Vagina (tissue), 2 donors: ENCODE measurements at regions not wholly inside any gene's neighbourhood (a gene's known extent, or its start where the extent isn't known, plus 50 kb on each side); places are given as distances from the start of the nearest gene placed in this dataset.

Experiments
- DNase-seq, 2 donors: peaks; one replicate each; pipeline ENCODE4 v3.0.0-alpha.2; 2017; ENCODE audit errors: extremely low spot score in 2 of 2
- H3K27ac ChIP-seq: fragments of 200-600 bp; sonication (generic); one replicate; pipeline ENCODE4 v1.5.1; 2019
- H3K27me3 ChIP-seq: fragments of 200-600 bp; sonication (generic); one replicate; pipeline ENCODE4 v1.5.1; 2019
- H3K36me3 ChIP-seq, 2 donors: fragments of 200-600 bp; sonication (generic); one replicate each; pipeline ENCODE4 v1.5.1; 2017 to 2019
- H3K4me1 ChIP-seq: fragments of 200-600 bp; sonication (generic); one replicate; pipeline ENCODE4 v1.5.1; 2019
- H3K4me3 ChIP-seq, 2 donors: fragments of 200-600 bp; sonication (generic); 1 replicate in 1 of 2; 2 replicates in 1 of 2; pipeline ENCODE4 v1.5.1; 2016 to 2019
- H3K9me3 ChIP-seq: fragments of 200-600 bp; sonication (generic); one replicate; pipeline ENCODE4 v1.5.1; 2019
- CTCF ChIP-seq, 3 experiments: fragments of 450-650 bp in 2 of 3; fragments of 200-600 bp in 1 of 3; sonication (generic) in 1 of 3; IDR thresholded peaks; one replicate each; pipeline ENCODE4 v1.5.1; 2017 to 2019; ENCODE audit warnings: antibody characterized with exemption in 3 of 3, mild to moderate bottlenecking in 2 of 3, moderate library complexity in 2 of 3
- POLR2A ChIP-seq, 2 donors: fragments of 450-650 bp; IDR thresholded peaks; one replicate each; pipeline ENCODE4 v1.6.1; 2017; ENCODE audit warnings: antibody characterized with exemption in 2 of 2, mild to moderate bottlenecking in 2 of 2, moderate library complexity in 2 of 2
- POLR2AphosphoS5 ChIP-seq, 2 donors: sonication (generic); formaldehyde crosslinking; IDR thresholded peaks; one replicate each; pipeline ENCODE4 v1.9.0; 2017; ENCODE audit warnings: antibody characterized with exemption in 2 of 2, mild to moderate bottlenecking in 2 of 2, low read depth in 1 of 2; ENCODE audit not compliant: insufficient read depth in 1 of 2
- intact Hi-C: fragments of 100-400 bp; cut with DNase I; formaldehyde crosslinking; loops from one replicate; pipeline ENCODE4 v1.15.1; 2023

GRCh38 chr10:78800006-78800405, 268.8 kb upstream of the ZMIZ1 start:
- Histone ChIP-seq H3K9me3 (no peaks in the 10 kb centered on the region), H3K4me1 (peaks cover 43% of the 10 kb centered on the region), H3K36me3 (no peaks in the 10 kb centered on the region), H3K27me3 (no peaks in the 10 kb centered on the region), H3K27ac (no peak overlapping the region), H3K4me3 (no peak overlapping the region)
- DNase-seq: no peak
- no peak for TF ChIP-seq POLR2AphosphoS5 (IDR thresholded peaks at IDR 0.05; ENCODE audit: insufficient read depth in 1 of 2, low read depth in 1 of 2)
- TF ChIP-seq CTCF (IDR thresholded peaks at IDR 0.05): no peak
- intact Hi-C loops: no loop called here

- TF ChIP-seq POLR2A (IDR thresholded peaks at IDR 0.05) (no peak), POLR2AphosphoS5 (IDR thresholded peaks at IDR 0.05; ENCODE audit: insufficient read depth in 1 of 2, low read depth in 1 of 2) (no peak), CTCF (IDR thresholded peaks at IDR 0.05) (no peak)
- DNase-seq: no peak
- peaks cover 49% of the 10 kb centered on the region for H3K4me1 ChIP-seq
- H3K27me3 ChIP-seq: no peaks in the 10 kb centered on the region
- intact Hi-C loops: no loop called here
- H3K36me3 ChIP-seq: no peaks in the 10 kb centered on the region
- no peak overlapping the region for H3K4me3 ChIP-seq
- peak overlapping the region; percentile 81 for H3K27ac ChIP-seq
- no peaks in the 10 kb centered on the region for H3K9me3 ChIP-seq
Observed at GRCh38 chr10:78800535-78801320, 268.0 kb upstream of the ZMIZ1 start.

GRCh38 chr10:78802431-78802830, 266.3 kb upstream of the ZMIZ1 start:
- no peak for TF ChIP-seq POLR2AphosphoS5 (IDR thresholded peaks at IDR 0.05; ENCODE audit: insufficient read depth in 1 of 2, low read depth in 1 of 2)
- intact Hi-C loops: no loop called here
- Histone ChIP-seq H3K36me3 (no peaks in the 10 kb centered on the region), H3K4me3 (peak overlapping the region in 1 of 2 donors; percentile 7), H3K9me3 (no peaks in the 10 kb centered on the region), H3K27me3 (no peaks in the 10 kb centered on the region), H3K27ac (peak overlapping the region; percentile 81), H3K4me1 (peaks cover 66% of the 10 kb centered on the region)
- no peak for DNase-seq

GRCh38 chr10:78802866-78803265, 265.9 kb upstream of the ZMIZ1 start:
- no peak for DNase-seq
- H3K9me3 ChIP-seq: no peaks in the 10 kb centered on the region
- H3K4me3 ChIP-seq: peak overlapping the region in 1 of 2 donors; percentile 7
- peak overlapping the region; percentile 81 for H3K27ac ChIP-seq
- no peaks in the 10 kb centered on the region for H3K36me3 ChIP-seq
- intact Hi-C loops: no loop called here
- TF ChIP-seq POLR2A (IDR thresholded peaks at IDR 0.05) (no peak), CTCF (IDR thresholded peaks at IDR 0.05) (no peak), POLR2AphosphoS5 (IDR thresholded peaks at IDR 0.05; ENCODE audit: insufficient read depth in 1 of 2, low read depth in 1 of 2) (peak; percentile 74 to 77)
- H3K4me1 ChIP-seq: peaks cover 70% of the 10 kb centered on the region
- no peaks in the 10 kb centered on the region for H3K27me3 ChIP-seq

- H3K27ac ChIP-seq: peak overlapping the region; percentile 81
- no peaks in the 10 kb centered on the region for H3K36me3 ChIP-seq
- no peaks in the 10 kb centered on the region for H3K27me3 ChIP-seq
- no peak for TF ChIP-seq POLR2A (IDR thresholded peaks at IDR 0.05)
- TF ChIP-seq POLR2AphosphoS5 (IDR thresholded peaks at IDR 0.05; ENCODE audit: insufficient read depth in 1 of 2, low read depth in 1 of 2): no peak
- TF ChIP-seq CTCF (IDR thresholded peaks at IDR 0.05): no peak
- H3K9me3 ChIP-seq: no peaks in the 10 kb centered on the region
- no peak for DNase-seq
- intact Hi-C loops: loop anchor here (2.0 kb wide), 1 partner anchor 19 kb away; no protein-coding TSS in a partner anchor
- peaks cover 79% of the 10 kb centered on the region for H3K4me1 ChIP-seq
- no peak overlapping the region for H3K4me3 ChIP-seq
Observed at GRCh38 chr10:78803710-78804109, 265.1 kb upstream of the ZMIZ1 start.
